ENCODE measurements at regions not wholly inside any gene's neighbourhood (a gene's known extent, or its start where the extent isn't known, plus 50 kb on each side); places are given as distances from the start of the nearest gene placed in this dataset.

DNA sequence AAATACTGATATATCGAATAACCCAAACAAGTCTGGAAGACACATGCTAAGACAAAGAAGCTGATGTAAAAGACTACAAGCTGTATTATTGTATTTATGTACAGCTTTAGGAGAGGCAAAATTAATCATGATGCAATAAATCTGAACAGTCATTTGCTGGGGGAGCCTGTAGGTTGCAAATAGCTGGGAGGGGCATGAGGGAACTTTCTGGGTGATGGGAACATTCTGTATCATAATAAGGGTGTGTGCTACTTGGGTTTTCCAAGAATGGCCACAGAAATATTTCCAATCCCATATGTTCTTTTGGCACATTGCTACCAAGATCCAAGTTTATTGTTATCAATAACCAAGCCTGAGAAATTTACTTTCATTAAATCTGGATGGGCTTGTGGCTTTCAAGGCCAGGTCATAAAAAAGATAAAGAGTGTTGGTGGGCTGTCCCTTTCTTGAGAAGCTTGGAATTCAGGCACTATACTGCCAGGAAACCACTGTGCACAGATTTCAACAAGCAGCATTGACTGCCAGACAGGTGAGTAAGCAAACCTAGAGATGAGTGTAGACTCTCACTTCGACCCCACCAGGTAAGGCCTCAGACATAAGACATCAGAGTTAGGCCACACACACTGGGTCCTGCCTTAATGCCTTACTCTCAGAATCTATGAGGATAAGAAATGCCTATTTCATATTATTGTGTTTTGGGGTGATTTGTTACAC lies 629.7 kb upstream of the FZD8 start:
- DNase-seq = no peak

DNA sequence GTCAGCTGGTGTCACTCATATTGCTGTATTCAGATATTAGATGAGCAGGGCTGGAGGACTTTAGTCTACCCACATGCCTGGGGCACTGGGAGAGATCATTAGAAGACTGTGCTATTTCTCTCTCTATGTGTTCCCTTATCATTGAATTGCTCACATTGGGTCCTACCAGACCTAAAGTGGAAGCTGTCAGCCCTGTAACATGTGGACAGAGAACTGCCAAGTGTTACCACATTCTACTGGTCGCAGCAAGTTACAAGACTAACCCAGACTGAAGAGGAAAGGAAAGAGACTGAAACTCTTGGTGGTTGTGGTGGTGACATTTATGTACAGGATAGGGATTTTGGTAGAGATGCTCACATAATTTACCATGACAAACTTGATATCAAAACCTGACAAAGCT lies 627.1 kb upstream of the FZD8 start:
- no peak for DNase-seq

DNA sequence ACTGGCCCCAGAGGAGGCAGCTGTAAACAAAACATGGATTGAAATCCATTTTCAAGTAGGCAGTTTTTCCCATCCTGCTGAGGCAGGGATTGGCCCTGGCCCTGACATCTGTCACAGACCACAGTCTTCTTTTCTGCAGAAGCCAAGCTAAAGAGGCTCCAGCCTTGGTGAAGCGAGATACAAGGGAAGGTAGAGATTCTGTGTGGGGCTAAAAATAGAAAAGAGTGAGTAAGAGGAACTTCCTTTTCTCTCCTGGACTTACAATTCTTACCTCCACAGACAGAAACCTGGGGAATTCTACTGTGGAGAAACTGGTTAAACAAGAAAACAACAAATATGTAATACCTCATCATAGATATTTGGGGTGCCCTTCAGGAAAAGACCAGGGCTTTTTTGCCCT lies 624.8 kb upstream of the FZD8 start:
- no peak for DNase-seq

DNA sequence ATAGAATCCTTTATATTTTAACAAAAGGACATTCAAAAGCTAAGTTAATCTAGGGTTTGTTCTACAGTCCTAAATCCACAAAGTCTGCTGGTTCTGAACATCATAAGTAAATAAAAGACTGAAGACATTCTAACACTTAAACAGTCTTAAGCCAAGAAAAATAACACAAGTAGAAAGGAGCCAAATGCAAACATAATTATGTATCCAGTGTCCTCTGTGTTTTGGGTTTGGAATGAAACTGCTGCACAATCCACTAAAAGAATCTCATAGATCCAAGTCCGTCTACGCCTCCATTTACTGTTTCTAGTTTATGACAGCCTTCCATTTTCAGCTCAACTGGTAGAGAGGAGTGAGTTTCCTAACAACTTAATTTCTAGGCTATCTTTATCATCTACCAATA lies 623.6 kb upstream of the FZD8 start:
- DNase-seq = no peak

DNA sequence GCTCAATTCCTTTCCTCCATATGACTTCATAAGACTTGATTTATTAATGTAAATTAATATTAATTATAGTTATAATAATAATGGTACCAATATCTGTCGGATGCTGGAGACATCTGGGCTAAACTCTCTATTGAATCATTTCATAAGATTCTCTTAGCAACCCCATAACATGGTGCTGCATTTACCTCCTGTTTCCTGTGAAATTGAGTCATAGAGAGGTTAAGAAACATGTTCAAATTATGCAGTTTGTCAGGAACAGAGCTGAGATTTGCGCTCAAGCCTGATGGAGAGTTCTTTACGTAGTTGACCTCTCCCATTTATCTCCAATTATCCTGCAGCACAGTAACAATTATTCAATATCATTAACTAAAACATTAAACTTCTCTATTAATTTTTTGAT lies 621.8 kb upstream of the FZD8 start:
- DNase-seq = no peak

DNA sequence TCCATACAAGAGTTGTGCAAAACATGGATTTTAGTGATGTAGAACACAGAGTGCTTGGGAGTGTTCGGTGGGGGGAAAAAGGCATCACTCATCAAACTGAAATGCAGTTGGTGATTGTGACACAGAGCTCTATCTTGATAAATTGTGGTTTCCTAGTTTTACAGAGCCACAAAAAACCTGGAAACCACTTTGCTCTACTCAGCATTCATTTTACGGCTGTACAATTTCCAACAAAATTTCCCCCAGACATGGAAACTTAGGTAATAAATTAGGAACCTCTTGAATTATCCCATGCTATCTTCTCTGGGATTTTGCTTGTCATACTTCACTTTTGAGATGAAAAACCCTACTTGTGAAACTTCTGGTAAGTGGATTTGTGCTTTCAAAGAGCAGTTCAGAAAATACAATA lies 614.9 kb upstream of the FZD8 start:
- DNase-seq = no peak

DNA sequence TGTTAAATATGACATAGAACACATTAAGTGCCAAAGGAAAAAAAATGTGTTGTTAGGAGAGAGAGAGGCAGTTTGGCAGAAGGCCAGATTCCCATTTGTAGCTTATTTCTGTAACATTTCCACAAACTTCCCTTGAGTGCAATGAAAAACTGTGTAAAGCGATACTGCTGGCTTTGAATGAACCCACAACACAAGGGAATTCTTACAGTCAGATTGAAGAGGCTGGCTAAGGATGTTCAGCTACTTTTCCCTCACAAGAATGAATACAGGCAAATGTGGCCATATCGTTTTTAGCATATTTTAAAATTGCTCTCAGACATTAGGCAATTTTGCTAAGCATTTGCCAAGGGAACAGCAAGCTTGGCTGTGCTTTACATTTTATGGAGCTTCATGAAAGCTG lies 614.1 kb upstream of the FZD8 start:
- DNase-seq = peak; percentile 7

DNA sequence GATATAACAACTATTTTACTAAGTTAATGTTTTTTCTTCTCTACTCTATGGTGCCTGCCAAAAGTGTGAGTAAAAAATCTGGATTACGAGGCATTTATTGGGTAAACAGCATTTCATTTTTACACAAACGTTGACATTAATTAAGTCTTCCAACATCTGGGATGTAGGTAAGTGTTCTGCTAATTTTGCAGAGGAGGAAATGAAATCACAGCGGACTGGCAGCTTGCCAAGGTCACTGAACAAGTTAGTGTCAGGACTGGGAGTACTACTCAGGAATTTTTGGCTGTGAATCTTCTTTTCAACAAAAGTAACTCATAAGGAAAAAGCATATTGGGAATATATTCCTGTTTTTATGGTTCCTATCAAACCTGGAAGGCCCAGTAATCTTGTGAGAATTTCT lies 612.1 kb upstream of the FZD8 start:
- DNase-seq = no peak

DNA sequence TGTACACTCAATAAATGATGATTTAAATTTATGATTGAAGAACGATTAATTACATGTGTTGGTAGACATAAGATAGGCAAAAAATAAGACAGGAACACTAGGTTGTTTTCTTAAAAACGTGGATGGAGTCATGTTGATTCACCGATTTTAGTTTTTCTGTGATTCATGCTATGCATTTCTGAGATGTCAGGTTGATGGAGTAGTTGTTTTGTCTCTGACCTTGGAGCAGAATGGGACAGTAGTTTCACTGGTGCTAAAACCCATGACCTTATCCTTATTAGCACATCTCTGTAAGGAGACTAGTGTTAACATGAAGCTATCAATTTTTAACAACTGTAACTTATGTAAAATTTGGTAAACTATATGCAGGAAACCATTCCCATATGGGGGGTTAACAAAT lies 611.6 kb upstream of the FZD8 start:
- DNase-seq = no peak

DNA sequence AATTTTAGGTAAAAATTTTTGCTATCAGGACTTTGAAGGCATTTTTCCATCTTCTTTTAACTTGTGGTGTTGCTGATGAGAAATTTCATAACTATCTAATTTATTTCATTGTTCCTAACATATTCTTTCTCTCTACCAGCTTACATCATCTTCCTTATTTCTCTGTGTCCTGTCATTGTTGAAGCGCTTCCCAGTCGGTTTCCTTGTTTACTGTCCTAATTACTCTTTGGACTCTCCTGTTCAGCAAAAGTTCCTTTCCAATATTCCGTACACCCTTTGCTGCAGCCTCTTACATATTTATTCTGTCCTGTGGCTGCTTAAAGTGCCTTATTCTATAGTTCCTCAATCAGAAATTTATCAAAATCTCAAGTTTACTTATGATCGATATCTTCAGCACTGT lies 609.0 kb upstream of the FZD8 start:
- no peak for DNase-seq

DNA sequence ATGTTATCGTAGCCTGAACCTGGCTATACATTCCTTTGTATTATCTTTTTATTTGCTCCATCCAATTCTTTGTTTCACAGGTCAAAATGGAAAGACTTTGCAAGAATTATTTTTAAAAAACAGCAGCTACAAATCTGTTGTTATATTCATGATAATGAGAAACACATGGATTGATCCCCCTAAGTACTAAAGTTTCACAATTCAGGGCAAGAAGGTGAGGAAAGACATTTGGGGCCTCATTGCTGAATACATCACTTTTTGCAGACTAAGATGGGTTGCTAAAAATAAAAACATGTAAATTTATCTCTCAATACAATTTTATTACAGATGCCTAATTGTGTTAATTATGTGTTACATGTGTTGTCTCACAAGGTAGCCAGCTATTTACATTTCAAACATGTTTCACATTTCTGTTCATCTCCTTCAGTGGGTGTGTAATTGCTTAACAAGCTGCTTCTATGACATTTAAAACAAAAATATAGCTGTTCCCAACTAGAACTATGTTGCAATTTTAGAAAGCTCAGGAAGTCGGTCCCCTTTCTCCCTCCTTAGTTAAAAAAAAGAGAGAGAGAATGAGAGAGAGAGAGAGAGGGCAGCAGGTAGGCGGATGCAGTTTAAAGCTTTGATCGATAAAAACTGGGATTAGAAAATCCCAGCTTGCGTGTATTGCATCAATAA lies 606.3 kb upstream of the FZD8 start:
- no peak for DNase-seq

DNA sequence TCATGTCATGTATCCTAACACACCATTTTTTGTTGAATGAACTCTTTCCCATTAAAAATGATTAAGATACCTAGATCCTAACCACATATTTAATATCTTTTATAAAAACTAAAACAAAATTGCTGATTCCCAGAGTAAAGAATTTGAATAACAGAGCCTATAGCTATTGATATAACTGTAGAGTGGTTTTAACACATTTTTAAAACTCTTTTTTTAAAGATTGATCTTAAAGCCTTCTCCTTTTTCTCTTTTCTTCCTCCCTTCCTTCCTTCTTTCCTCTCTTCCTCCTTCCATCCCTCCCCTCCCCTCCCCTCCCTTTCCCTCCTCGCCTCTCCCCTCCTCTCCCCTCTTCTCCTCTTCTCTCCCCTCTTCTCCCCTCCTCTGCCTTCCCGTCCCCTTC lies 605.4 kb upstream of the FZD8 start:
- no peak for DNase-seq

DNA sequence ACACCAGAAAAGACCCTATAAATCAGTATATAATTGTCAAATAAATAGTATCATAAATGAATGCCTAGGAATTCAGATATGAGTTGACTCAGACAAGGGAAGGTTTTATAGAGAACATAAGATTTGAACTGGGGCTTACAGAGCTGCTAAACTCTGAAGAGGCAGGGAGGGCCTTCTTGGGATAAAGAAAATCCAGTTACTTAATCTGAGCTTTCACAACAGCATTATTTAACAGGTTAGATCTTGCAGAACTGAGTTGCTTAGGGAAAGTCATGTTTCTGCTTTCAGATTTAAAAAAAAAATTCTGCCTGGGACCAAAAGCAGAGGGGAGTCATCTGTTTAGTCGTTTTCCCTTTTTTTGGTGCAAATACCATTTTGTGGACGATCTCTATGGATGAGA lies 594.8 kb upstream of the FZD8 start:
- DNase-seq = no peak

DNA sequence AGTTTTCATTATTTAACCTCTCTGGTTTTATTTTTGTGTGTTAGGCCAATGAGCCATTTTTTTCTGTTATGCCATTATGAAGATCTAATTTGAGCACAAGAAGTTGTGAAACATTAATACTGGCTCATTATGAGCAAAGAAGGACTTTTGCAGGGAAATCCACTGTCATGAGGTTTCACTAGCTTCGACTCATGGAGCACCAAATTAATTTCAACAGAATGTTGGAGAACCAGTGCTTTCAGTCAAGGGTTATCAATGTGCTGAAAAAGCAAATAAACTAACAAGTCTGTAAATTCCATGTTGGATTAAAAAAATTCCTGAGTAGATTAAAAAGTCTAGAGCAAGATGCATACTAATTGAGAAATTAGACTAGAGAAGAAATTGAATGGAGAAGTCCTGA lies 594.2 kb upstream of the FZD8 start:
- DNase-seq = no peak

DNA sequence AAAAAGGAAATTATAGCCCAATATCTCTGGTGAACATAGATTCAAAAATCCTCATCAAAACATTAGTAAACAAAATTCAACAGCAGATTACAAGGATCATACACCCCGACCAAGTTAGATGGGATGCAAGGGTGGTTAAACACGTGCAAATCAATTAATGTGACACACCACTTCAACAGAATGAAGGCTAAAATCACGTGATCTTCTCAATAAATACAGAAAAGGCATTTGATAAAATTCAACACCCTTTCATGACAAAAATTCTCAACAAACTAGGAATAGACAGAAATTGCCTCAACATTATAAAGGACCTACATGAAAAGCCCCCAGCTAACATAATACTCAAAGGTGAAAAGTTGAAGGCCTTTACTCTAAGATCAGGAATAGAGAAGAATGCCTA lies 590.8 kb upstream of the FZD8 start:
- DNase-seq = no peak

DNA sequence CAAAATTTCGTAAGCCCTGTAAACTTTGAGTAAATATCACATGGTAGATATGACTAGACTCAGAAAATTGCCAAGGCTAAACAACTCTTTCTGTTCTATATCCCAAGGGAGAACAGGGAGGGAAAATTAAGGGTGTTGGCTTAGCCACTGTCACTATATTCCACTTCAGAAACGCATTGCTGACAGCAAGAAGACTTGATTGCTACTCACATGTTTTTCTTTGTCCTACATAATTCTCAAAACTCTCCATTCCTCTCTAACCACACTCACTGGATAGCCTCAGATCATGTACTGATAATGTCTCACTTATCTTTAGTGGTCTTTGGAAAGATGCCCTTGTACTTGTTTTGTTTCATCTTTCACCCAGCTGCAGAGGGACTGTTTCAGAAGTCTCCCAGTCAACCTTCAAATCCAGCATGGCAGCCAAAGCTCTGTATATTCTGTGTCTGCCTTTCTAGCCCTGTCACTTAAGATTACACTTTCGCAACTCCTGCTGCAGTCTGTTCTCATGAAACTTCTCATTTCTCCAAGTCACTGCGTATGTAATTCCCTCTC lies 582.4 kb upstream of the FZD8 start:
- no peak for DNase-seq

DNA sequence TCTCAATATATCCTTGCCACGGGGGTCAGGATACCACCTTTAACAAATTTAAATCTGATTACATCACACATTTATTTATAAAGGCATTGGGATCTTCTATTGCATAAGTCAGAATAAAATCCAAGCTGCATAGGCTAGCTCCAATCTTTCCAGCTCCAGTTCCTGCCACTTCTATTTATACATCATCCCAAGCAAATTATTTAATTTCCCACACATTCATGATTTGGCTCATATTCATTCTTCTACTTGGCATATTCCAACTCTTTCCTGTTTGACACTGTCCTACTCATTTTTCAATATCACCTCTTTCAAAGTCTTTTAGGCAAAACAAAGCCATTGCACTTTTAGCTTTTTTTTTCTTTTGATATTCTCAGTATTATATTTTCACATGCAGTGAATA lies 579.0 kb upstream of the FZD8 start:
- DNase-seq = no peak

DNA sequence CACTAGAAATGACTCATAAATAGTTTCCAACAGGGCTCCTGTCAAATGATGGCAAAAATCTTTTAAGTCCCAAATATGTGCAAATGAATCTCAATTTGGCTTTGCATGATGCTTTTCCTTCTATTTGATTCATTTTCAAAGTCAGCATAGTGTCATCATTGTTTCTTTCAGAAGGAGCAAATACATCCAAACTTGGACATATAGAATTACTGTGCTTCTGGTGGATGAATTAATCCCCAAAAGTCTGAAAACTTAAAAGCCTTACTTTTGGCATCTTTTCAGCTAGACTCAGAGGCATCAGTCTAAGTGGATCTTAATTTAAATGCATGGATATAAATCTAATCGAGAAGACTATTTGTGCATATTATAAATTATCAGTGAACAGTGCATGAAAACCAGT lies 578.1 kb upstream of the FZD8 start:
- DNase-seq = no peak

DNA sequence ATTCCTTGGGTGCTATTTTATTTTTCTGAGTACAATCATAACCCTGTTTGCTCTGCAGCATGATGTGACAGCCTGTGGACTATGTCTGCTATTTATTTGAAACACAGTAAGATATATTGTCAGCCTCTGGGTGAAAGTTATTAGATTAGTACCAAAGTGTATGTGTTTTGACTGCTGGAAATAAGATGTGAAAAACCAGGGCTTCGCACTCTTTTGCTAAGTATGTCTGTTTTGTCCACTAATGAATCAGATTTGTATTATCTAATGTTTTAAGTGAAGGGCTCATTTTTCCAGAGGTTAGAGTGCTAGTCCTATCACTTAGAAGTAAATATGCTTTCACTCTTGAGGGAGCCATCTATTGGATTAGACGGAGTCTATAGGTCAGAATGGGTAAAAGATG lies 569.8 kb upstream of the FZD8 start:
- no peak for DNase-seq

DNA sequence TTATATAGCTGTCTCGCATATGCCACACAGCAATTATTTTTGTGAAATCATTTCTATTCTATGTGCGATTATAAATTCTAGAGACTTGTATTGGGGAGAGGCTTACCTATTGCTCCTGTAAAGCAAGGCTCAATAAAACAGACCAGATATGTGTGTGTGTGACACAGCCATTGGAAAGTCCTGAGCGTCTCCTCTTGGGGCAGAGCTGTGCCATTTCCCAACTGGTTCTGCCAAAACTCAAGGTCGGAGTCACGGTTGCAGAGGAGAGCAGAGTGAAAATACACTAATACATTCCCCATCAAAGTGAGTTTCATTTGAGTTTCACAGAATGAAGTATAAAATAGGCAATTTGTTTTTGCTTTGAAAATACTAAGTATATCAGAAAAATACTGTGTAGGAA lies 567.4 kb upstream of the FZD8 start:
- DNase-seq = no peak

DNA sequence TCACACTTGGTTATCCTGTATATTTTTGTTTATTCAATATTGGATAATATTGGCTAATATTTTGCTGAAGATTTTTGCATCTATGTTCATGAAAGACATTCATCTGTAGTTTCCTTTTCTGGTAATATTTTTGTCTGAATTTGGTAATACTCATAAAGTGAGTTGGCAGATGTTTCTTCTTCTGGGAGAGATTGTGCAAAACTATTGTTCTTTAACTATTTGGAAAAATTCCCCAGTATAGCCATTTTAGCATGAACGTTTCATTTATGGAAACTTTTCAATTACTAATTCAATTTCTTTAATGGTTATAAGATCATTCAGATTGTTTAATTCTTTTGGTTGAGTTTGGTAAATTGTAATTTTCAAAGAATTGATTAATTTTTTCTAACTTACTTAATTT lies 560.8 kb upstream of the FZD8 start:
- no peak for DNase-seq

DNA sequence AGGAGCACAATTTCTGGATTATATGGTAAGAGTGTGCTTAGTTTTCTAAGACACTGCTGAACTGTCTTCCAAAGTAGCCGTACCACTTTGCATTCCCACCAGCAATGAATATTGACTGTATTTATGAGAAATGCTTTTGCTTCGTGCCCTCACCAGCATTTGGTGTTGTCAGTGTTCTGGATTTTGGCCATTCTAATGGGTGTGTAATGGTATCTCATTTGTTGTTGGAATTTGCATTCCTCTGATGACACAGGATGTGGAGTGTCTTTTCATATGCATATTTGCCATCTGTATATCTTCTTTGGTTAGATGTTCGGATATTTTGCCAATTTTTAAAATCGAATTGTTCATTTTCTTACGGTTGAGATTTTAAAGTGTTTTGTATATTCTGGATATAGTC lies 558.5 kb upstream of the FZD8 start:
- no peak for DNase-seq

DNA sequence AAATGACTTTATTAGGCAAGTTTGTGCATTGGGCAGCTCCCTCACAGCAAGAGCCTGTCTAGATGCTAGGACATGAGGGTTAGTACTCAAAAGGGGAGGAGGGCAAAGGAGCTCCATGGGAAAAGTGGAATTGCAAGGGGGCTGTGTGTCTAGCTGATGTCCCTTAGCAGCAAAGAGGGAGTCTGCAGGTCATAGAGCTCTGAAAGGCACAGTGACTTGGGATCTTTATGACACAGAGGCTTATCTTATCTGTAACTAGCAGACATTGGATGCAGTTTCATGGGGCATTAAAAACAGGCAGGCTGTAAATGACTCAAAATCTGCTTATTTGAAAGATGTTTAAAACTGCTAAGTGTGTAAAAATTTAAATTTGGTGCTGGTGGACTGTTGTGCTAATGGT lies 556.2 kb upstream of the FZD8 start:
- DNase-seq = no peak

DNA sequence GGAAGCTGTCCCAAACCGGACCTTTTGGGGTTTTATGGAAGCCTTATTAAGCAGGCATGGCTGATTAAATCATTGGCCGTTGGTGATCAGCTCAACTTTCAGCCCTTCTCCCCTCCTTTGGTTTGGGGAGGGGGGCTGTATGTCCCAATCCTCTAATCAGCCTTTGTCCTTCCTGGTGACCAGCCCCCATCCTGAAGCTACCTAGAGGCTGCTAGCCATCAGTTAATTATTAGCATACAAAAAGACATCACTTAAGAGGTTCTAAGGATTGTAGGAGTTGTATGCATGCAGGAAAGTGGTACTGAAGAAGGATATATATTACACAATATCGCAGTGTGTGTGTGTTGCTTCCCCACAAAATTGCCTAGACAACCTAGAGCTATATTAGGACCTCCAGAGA lies 553.3 kb upstream of the FZD8 start:
- no peak for DNase-seq

DNA sequence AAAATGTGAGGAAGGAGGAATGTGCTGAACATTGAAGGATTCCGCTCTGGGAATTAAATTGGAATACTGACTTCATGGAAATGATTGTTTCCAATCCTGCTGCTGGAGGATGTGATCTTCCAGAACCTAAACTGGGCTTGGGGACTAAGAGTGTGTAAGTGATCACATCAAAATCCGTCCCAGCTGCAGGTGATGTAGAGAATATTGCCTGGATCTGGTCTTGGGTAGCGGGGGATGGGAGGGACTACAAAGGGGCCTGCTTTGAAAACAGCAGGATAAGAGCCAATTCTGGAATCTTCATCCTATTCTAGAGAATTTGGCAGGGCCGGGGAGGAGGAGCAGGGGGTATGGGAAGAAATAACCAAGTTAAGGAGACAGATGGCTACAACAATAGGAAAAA lies 552.2 kb upstream of the FZD8 start:
- DNase-seq = no peak
